CD14-positive monocyte (primary cell): ENCODE measurements at regions not wholly inside any gene's neighbourhood (a gene's known extent, or its start where the extent isn't known, plus 50 kb on each side); places are given as distances from the start of the nearest gene placed in this dataset.

Experiments used
- DNase-seq, 3 donors: peaks; one replicate each; pipeline ENCODE4 v3.0.0-alpha.2; 2011 to 2022
- H2AFZ ChIP-seq: 2 replicates; pipeline ENCODE4 v1.6.0; 2012; ENCODE audit warnings: mild to moderate bottlenecking, low read depth, low read length, inconsistent platforms; ENCODE audit not compliant: insufficient read depth, poor library complexity, severe bottlenecking
- H3K27ac ChIP-seq, 2 donors: 1 replicate in 1 of 2; 2 replicates in 1 of 2; pipeline ENCODE4 v1.5.1; 2012 to 2013; ENCODE audit warnings: low read length in 2 of 2, control low read depth in 1 of 2, inconsistent platforms in 1 of 2, low read depth in 1 of 2, mild to moderate bottlenecking in 1 of 2
- H3K27me3 ChIP-seq, 2 donors: one replicate each; pipeline versions ENCODE4 v1.6.0 to v1.6.1; 2011 to 2013; ENCODE audit warnings: low read length in 2 of 2; ENCODE audit not compliant: control insufficient read depth in 2 of 2, insufficient read depth in 2 of 2
- H3K36me3 ChIP-seq, 2 donors: replicated peaks in 1 of 2; 1 replicate in 1 of 2; 2 replicates in 1 of 2; pipeline versions ENCODE4 v1.5.1 to v1.6.1; 2012 to 2013; ENCODE audit warnings: low read length in 2 of 2, control low read depth in 1 of 2, inconsistent platforms in 1 of 2, mild to moderate bottlenecking in 1 of 2; ENCODE audit not compliant: insufficient read depth in 2 of 2, control insufficient read depth in 1 of 2
- H3K4me1 ChIP-seq, 2 donors: 1 replicate in 1 of 2; 2 replicates in 1 of 2; pipeline versions ENCODE4 v1.5.1 to v1.6.1; 2012 to 2013; ENCODE audit warnings: low read length in 2 of 2, control low read depth in 1 of 2, inconsistent platforms in 1 of 2, mild to moderate bottlenecking in 1 of 2, moderate library complexity in 1 of 2; ENCODE audit not compliant: insufficient read depth in 2 of 2, control insufficient read depth in 1 of 2
- H3K4me2 ChIP-seq: replicated peaks from 2 replicates; pipeline ENCODE3; 2012; ENCODE audit warnings: low read length, moderate library complexity, mild to moderate bottlenecking; ENCODE audit not compliant: poor library complexity, severe bottlenecking; ENCODE audit errors: extremely low read depth
- H3K4me3 ChIP-seq, 3 experiments: fragments of 200-600 bp in 1 of 3; sonication (generic) in 1 of 3; replicated peaks in 1 of 3; 1 replicate in 2 of 3; 2 replicates in 1 of 3; pipeline ENCODE4 v1.5.1; 2011 to 2013; ENCODE audit warnings: low read length in 3 of 3, mild to moderate bottlenecking in 3 of 3, control low read depth in 2 of 3, low read depth in 2 of 3, inconsistent platforms in 1 of 3, moderate library complexity in 1 of 3
- H3K79me2 ChIP-seq: 2 replicates; pipeline ENCODE4 v1.6.0; 2012; ENCODE audit warnings: mild to moderate bottlenecking, control low read depth, inconsistent platforms, low read length, moderate library complexity; ENCODE audit not compliant: insufficient read depth
- H3K9ac ChIP-seq: 2 replicates; pipeline ENCODE4 v1.6.0; 2017; ENCODE audit warnings: low read length, mild to moderate bottlenecking; ENCODE audit not compliant: insufficient read depth, poor library complexity, severe bottlenecking
- H3K9me3 ChIP-seq, 2 donors: replicated peaks in 1 of 2; 1 replicate in 1 of 2; 2 replicates in 1 of 2; pipeline versions ENCODE4 v1.5.1 to v1.6.1; 2012 to 2013; ENCODE audit warnings: low read length in 2 of 2, control low read depth in 1 of 2; ENCODE audit not compliant: control insufficient read depth in 1 of 2, insufficient read depth in 1 of 2
- H4K20me1 ChIP-seq: 2 replicates; pipeline ENCODE4 v1.6.0; 2012; ENCODE audit warnings: mild to moderate bottlenecking, low read length, control low read depth, moderate library complexity; ENCODE audit not compliant: insufficient read depth
- H3K27ac Mint-ChIP-seq, 7 donors: one replicate each; pipeline ENCODE4 v1.8.0; 2020; ENCODE audit warnings: mild to moderate bottlenecking in 7 of 7, mixed read lengths in 7 of 7, moderate library complexity in 6 of 7, inconsistent platforms in 2 of 7
- H3K27me3 Mint-ChIP-seq, 3 donors: one replicate each; pipeline ENCODE4 v1.8.0; 2021 to 2022; ENCODE audit warnings: low read depth in 3 of 3, mild to moderate bottlenecking in 3 of 3, mixed read lengths in 3 of 3, moderate library complexity in 3 of 3, inconsistent platforms in 1 of 3
- H3K36me3 Mint-ChIP-seq, 2 donors: one replicate each; pipeline ENCODE4 v1.8.0; 2020; ENCODE audit warnings: mixed read lengths in 2 of 2, inconsistent platforms in 1 of 2, mild to moderate bottlenecking in 1 of 2
- H3K4me1 Mint-ChIP-seq: one replicate; pipeline ENCODE4 v1.8.0; 2020; ENCODE audit warnings: mild to moderate bottlenecking, mixed read lengths
- H3K4me3 Mint-ChIP-seq, 2 donors: one replicate each; pipeline ENCODE4 v1.8.0; 2020; ENCODE audit warnings: mild to moderate bottlenecking in 2 of 2, mixed read lengths in 2 of 2, moderate library complexity in 1 of 2
- H3K9me3 Mint-ChIP-seq, 7 donors: one replicate each; pipeline ENCODE4 v1.8.0; 2020 to 2022; ENCODE audit warnings: mixed read lengths in 7 of 7, mild to moderate bottlenecking in 6 of 7, moderate library complexity in 6 of 7, inconsistent platforms in 2 of 7
- WGBS: methylation state at CpG from one replicate; pipeline ENCODE4 v1.1.5; 2013; ENCODE audit warnings: missing lambda C conversion rate; ENCODE audit not compliant: insufficient coverage; 5-methylcytosine and 5-hydroxymethylcytosine counted together
- intact Hi-C, 2 donors: fragments of 100-400 bp; cut with micrococcal nuclease; formaldehyde crosslinking; loops; one replicate each; pipeline versions ENCODE4 v1.15.0 to v1.15.1; 2023
- TF ChIP-seq, protein P1 (sequence below): fragments of 200-600 bp; IDR thresholded peaks from one replicate; pipeline ENCODE4 v1.8.0; 2022; ENCODE audit warnings: antibody characterized with exemption, mild to moderate bottlenecking

DNA sequence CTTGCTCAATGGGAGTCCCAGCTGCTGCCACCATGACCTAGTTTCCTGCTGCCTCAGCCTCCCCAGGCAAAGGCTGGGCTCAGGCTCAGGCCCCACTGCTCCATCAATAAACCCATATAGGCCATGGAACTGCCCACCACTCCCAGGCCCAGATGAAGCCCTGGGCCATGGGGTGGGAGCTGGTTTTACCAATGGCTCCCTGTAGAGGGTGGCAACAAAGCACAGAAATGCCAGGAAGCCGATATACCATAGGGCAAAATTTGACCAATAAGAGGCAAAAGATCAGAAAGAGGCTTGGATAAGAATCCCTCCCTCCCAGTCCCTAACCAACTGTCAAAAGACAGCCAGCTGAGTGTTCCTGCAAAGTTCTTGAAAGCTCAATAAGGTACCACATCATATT, 101.8 kb upstream of the DOCK1 start:
- no peak for DNase-seq
- no peaks in the 10 kb centered on the region for H4K20me1 ChIP-seq
- no peaks in the 10 kb centered on the region for H3K4me1 Mint-ChIP-seq
- no peaks in the 10 kb centered on the region for H3K36me3 Mint-ChIP-seq
- no peaks in the 10 kb centered on the region for H3K79me2 ChIP-seq
- peaks cover 0 to 8% (median 4%) of the 10 kb centered on the region in 7 donors for H3K9me3 Mint-ChIP-seq
- H3K4me2 ChIP-seq = no peak overlapping the region
- no CpG with 5 or more reads among the region's 1 CpG for WGBS
- H3K4me1 ChIP-seq = no peaks in the 10 kb centered on the region
- no peak overlapping the region for H2AFZ ChIP-seq
- H3K4me3 Mint-ChIP-seq = no peak overlapping the region
- H3K9ac ChIP-seq = no peak overlapping the region
- peaks cover 0 to 3% of the 10 kb centered on the region in 2 donors for H3K9me3 ChIP-seq
- H3K27me3 ChIP-seq = no peaks in the 10 kb centered on the region
- H3K4me3 ChIP-seq = no peak overlapping the region
- H3K27ac ChIP-seq = no peak overlapping the region
- intact Hi-C loops = no loop called here
- TF ChIP-seq, protein P1, sequence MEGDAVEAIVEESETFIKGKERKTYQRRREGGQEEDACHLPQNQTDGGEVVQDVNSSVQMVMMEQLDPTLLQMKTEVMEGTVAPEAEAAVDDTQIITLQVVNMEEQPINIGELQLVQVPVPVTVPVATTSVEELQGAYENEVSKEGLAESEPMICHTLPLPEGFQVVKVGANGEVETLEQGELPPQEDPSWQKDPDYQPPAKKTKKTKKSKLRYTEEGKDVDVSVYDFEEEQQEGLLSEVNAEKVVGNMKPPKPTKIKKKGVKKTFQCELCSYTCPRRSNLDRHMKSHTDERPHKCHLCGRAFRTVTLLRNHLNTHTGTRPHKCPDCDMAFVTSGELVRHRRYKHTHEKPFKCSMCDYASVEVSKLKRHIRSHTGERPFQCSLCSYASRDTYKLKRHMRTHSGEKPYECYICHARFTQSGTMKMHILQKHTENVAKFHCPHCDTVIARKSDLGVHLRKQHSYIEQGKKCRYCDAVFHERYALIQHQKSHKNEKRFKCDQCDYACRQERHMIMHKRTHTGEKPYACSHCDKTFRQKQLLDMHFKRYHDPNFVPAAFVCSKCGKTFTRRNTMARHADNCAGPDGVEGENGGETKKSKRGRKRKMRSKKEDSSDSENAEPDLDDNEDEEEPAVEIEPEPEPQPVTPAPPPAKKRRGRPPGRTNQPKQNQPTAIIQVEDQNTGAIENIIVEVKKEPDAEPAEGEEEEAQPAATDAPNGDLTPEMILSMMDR = no peak
- H3K27me3 Mint-ChIP-seq = peaks cover 0 to 3% (median 2%) of the 10 kb centered on the region in 3 donors
- H3K27ac Mint-ChIP-seq = no peak overlapping the region
- no peaks in the 10 kb centered on the region for H3K36me3 ChIP-seq

DNA sequence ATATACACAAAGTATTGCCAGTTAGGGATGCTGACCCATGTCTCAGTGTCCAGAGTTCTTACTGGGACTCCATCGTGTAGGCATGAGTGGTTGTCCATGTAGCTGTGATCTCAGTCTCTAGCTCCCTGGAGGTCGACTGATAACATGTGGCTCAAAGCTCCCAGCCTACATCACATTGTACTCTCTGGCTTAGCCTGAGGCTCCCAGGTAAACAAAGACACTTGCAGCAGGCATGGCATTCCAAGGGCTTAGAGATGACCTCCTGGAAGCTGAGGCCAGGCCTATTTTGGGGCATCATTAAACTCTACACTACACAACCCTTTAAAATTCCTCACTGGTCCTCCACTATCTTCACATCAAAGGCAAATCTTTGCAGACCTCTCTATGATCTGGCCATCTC, 100.8 kb upstream of the DOCK1 start:
- 100% methylated on average over 1 of the region's 2 CpGs for WGBS
- Histone ChIP-seq H3K4me3 (no peak overlapping the region), H3K27me3 (no peaks in the 10 kb centered on the region), H3K4me1 (no peaks in the 10 kb centered on the region), H3K4me2 (no peak overlapping the region), H3K36me3 (no peaks in the 10 kb centered on the region), H3K9ac (no peak overlapping the region), H3K9me3 (peaks cover 0 to 3% of the 10 kb centered on the region in 2 donors), H3K27ac (no peak overlapping the region), H4K20me1 (no peaks in the 10 kb centered on the region), H2AFZ (no peak overlapping the region), H3K79me2 (no peaks in the 10 kb centered on the region)
- intact Hi-C loops = no loop called here
- H3K27me3 Mint-ChIP-seq = peaks cover 0 to 4% (median 3%) of the 10 kb centered on the region in 3 donors
- peaks cover 0 to 6% (median 3%) of the 10 kb centered on the region in 7 donors for H3K9me3 Mint-ChIP-seq
- no peak overlapping the region for H3K4me3 Mint-ChIP-seq
- no peak for DNase-seq
- H3K4me1 Mint-ChIP-seq = no peaks in the 10 kb centered on the region
- TF ChIP-seq, protein P1 = no peak
- H3K27ac Mint-ChIP-seq = no peak overlapping the region
- no peaks in the 10 kb centered on the region for H3K36me3 Mint-ChIP-seq
